Pulmonary artery endothelial cell (primary cell): ENCODE measurements at regions not wholly inside any gene's neighbourhood (a gene's known extent, or its start where the extent isn't known, plus 50 kb on each side); places are given as distances from the start of the nearest gene placed in this dataset.
"Not testable (repeated sequence)": the region's sequence is repeated elsewhere in the genome, so short reads cannot be mapped to it uniquely, and the experiment has no call there.

Experiments
- DNase-seq: peaks from one replicate; pipeline ENCODE4 v3.0.0-alpha.2; 2011; ENCODE audit warnings: low read depth, low spot score

DNA sequence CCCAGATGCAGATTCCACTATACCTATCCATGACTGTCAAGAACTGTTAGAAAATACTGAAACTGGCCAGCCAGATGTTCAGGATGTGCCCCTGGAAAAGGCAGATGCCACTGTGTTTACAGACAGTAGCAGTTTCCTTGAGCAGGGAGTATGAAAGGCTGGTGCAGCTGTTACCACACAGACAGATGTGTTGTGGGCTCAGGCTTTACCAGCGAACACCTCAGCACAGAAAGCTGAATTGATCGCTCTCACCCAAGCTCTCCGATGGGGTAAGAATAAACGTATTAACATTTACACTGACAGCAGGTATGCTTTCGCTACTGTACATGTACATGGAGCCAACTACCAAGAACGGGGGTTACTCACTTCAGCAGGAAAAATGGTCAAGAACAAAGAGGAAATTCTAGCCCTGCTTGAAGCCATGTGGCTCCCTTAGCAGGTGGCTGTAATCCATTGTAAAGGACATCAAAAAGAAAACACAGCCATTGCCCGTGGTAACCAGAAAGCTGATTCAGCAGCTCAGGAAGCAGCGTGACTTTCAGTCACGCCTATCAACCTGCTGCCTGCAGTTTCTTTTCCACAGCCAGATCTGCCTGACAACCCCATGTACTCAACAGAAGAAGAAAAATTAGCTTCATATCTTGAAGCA is 459.7 kb upstream of the HTR1E start:
- DNase-seq: no peak

DNA sequence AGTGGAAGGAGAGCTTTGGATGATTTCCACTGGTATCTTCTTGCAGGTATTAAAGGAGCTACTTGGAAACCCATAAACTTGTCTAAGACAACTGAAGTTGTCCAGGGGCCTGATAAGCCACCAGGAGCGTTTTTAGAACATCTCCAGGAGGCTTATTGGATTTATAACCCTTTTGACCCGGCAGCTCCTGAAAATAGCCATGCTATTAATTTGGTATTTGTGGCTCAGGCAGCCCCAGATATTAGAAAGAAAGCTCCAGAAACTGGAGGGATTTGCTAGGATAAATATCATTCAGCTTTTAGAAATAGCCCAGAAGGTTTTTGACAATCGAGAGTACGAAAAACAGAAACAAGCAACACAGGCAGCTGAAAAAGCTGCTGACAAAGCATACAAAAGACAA is 461.0 kb upstream of the HTR1E start:
- DNase-seq: no peak

DNA sequence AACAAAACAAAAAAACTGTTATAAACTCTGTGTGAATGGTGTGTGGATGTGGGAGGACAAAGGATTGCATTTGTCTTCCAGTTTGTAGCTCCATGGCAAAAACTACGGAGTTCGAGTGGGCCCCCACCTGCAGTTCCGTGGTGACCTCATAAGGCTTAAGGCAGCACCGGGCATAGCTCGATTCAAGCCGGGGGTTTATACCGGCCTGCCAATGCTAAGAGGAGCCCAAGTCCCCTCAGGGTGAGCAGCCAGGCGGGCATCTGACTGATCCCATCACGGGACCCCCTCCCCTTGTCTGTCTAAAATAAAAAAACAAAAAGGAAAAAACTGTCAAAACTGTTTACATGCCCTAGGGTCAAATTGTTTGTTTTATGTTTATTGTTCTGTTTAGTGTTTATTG is 463.2 kb upstream of the HTR1E start:
- DNase-seq: no peak

DNA sequence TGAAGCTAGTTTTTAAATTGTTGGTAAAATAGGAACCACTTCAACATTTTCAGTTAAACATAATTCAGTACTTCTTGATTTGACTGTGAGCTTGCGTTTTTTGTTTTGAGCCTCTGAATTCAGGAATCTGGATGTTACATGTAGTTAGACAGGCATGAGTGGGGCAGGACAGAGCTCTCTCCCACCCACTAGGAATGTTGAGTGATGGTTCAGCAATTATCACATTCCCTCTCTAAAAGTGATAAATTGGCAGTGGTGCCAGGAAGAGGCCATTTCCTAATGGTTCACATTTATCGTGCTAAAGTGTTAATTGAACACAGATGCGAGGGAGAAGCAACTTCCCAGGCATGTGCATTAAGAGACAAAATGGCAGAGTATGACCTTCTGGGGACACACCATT is 465.5 kb upstream of the HTR1E start:
- DNase-seq: no peak

DNA sequence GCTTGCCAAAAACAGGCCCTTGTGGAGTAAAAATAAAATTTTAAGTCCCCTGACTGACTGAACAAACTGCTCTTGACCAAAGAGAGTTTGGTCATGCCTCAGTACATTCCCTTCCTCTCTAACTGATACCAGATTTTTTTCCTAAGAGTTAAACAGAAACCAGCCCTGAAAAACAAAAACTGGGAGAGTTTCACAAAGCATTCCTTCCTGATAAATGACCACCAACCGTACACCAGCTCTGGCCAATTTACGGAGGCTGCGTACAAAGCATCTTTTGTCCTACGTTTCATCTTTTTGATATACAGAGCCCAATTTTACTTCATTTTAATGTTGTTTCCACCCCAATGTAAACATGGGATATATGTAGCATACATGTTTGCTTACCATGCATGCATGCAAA is 477.4 kb upstream of the HTR1E start:
- DNase-seq: no peak

DNA sequence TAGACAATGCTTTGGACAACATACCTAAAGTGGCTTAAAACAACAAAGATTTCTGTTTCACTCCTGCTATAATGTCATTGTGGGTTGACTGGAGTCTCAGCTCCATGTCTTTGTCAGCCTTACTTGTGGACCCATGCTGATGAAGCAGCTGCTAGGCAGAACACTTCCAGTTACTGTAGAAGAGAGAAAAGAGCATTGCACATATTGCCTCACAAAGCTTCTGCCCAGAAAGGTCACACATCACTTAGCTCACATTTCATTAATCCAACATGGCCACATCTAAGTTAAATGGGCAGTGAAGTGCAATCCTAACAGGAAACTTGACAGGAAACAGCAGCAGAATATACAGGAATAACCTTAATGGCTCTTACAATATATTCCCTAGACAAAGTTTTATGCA is 480.5 kb upstream of the HTR1E start:
- DNase-seq: no peak

DNA sequence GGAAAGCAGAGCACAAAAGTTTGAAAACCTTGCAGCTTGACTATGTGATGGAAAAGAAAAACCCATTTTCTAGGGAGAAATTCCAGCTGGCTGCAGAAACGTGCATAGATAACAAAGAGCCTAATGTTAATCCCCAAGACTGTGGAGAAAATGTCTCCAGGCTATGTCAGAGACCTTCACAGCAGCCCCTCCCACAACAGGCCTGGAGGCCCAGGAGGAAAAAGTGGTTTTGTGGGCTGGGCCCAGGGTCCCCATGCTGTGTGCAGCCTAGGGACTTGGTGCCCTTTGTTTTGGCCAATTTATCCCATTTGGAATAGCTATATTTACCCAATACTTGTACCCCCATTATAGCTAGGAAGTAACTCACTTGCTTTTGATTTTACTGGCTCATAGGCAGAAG is 484.1 kb upstream of the HTR1E start:
- DNase-seq: no peak

DNA sequence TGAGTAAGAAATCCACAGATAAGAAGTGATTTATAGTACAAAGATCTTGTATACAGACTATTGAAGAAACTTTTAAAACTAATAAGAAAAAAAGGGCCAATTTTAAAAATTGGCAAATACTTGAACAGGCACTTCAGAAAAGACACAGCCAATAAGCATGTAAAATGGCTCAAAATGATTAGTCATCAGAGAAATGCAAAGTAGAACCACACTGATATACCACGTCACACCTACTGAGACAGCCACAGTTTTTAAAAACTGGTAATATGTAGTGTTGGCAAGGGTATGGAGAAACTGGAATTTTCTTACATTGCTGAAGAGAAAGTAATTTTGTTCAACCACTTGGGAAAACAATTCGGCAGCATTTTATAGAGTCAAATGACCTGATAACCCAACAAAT is 488.9 kb upstream of the HTR1E start:
- no peak for DNase-seq

DNA sequence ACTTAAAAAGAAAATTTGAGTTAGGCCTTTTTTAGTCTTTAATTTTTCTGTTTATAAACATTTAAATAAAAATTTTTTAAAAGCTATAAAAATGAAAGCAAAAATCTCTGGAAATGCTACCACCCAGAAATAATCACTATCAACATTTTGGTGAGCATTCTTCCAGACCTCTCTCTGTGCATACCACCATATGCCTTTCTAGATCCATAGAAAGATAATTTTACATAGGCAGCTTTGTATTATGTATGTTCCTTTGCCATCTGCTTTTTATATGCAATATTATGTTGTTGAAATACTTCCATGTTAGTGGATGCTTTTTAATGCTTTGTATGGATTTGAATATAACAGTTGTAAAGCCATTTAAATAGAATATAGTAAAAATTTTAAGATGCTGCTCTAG is 496.7 kb upstream of the HTR1E start:
- no peak for DNase-seq

DNA sequence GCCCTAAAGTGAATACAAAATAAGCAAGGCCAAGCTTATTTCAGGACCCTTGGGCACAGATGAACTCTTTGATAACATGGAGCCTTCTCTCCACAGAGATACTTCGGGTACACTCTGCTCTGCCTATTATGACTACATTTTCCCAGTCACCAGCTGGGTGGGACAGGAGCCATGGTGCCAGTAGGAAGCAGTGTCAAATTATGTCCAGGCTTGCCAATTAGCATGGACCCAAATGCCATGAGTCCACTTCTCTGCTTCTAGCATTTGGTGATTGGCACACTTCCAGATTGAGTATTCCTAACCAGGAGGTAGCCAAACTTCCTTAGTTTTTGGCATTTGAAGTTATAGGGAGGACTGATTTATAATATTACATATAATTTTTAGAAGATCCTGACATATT is 513.8 kb upstream of the HTR1E start:
- DNase-seq: no peak

DNA sequence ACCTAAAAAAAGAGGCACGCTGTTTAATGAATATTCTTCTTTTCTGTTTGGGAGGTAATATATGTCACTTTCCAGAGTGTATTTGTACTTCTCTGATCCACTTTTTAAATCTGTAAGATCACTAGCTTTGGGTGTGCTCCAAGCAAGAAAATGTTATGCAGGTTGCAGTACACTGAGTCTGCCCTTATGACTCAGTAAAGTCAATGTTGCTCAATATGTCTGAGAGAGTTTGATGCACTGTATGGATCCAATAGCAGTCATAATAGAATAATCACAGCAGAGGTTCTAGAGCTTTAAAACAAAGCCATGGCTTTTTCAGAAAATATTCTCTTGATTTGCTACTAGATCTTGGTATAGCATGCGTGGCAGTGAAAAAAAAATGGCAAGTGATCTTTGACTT is 525.3 kb upstream of the HTR1E start:
- DNase-seq: no peak

DNA sequence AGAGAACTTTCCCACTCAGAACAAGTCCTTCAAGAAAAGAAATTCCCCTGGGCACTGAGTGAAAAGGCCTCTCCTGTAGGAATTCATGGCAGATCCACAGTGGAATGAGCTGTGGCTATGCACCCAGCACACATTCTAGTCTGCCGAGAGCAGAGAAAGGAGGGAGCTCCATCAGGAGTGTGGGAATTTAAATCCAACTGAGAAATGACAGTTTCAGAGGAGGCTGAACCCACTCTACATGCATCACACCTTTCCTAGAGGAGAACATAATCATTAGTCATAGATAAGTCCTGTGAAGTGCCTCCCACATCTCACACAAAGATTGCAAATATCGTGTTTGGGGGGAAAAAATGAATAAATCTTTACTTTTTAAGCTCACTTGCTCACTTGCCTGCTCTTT is 530.2 kb upstream of the HTR1E start:
- no peak for DNase-seq

DNA sequence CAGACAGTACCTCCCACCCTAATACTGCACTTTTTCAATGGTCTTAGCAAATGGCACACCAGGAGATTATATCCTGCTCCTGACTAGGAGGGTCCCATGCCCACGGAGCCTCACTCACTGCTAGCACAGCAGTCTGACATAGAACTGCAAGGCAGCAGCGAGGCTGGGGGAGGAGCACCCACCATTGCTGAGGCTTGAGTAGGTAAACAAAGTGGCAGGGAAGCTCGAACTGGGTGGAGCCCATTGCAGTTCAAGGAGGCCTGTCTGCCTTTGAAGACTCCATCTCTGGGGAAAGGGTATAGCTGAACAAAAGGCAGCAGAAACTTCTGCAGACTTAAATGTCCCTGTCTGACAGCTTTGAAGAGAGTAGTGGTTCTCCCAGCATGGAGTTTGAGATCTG is 544.5 kb upstream of the HTR1E start:
- not testable (repeated sequence) for DNase-seq

DNA sequence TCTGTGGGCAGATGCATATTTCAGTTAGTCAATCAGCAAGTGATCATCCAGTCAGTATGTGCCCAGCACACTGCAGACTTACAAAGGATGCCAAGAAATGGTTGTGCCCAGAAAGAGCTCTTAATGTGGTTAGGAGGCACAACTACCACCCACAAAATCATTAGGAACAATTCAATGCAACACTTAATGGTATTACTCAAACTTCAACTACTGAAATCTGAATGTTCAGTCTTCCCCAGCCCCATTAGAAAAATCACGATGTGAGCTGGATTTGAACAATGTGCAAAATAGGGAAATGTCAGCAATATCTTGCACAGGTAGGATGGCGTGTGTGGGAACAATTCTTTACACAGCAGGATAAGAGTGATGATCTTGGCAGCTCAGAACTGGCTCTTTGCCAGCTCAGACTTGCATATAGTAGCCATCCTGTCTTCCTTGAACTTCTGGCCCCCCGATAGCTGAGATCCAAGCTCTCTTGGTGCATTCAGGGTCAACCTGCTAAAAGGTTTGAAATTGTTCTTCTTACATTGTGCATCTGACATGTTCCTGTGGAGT is 556.7 kb upstream of the HTR1E start:
- DNase-seq: no peak

DNA sequence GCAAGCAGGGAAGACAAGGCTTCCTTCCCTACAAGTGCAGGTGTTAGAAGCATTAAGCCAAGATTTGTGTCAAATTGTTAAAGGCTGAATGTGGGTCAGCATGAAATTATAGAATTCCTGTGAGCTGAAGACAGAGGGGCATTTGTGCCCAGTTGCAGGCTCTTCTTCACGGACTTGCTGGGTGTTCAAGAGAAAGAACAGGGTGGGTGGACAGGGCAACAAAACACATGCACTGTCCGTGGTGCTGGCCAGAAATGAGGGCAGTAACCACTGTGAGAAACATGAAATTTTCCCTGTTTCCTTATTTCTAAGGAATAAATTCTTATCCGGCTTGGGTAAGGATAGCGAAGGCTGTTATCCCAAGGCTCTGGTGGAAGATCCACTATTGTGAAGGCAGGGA is 579.5 kb upstream of the HTR1E start:
- no peak for DNase-seq

DNA sequence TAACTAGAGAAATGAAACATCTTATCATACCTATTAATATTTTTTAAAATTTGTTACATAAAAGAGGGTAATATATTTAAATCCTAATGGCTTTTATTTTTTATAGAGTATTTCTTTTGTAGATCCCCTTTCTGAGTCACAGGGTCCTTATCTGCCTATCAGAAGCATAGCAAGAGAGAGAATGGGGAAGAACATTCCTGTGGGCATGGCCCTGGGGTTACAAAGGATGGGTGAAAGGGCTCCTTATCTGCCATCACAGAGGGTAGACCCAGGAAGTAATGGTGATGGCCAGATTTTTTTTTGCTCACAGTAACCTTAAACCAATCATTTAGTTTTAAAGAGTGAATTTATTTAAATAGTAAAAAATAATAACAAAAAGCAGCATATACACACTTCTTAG is 582.1 kb upstream of the HTR1E start:
- no peak for DNase-seq

DNA sequence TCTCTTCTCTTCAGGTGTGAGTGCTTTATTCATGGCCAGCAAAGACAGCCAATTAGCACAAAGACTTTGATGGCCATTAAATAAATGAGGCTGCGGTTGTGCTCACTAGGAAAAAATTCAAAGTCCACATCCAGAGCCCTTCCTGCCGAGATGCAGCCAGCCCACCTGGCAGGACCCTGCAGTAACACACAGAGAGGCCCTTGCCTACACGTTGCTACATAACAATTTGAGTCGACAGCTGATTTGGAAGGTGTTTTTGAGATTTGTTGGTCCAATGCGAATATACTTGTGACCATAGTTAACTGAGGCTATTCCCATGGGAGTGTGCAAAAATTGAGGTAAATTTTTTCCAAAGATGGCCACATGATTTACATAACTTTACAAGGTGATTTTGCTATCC is 605.4 kb upstream of the HTR1E start:
- DNase-seq: no peak

DNA sequence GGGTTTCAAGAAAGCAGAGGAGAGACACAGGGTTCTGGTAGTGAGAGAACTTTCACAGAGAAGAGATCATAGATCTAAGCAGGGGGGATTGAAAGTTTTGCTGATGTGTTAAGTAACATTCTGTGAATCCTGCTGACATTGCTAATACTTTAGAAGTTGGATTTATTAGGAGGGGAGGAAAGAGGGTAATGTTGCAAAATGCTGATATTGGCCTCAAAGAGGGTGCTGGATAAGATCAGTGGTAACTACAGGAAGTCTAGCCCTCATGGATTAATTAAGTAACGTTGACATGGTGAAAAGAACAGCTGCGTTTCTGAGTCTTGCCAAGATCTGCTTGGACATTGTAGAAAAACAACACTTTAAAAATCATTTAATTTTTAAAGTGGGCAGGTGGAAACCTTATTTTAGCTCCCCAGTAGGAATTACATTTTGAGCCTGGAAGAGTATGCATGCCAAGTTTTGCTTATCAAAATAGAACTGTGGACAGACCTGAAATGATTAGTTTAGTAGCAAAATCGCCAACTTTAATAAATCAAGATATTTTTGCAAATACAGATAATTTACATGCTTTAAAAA is 606.0 kb upstream of the HTR1E start:
- DNase-seq: no peak

DNA sequence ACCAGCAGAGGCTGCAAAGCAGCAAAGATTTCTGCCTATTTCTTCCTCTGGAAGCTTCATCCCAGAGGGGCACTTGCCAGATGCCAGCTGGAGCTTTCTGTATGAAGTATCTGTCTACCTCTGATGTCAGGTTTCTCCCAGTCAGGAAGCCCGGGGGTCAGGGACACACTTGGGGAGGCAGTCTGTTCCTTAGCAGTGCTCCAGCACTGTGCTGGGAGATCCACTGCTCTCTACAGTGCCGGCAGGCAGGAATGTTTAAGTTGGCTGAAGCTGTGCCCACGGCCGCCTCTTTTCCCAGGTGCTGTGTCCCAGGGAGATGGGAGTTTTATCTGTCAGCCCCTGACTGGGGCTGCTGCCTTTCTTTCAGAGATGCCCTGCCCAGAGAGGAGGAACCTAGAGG is 631.1 kb upstream of the HTR1E start:
- no peak for DNase-seq

DNA sequence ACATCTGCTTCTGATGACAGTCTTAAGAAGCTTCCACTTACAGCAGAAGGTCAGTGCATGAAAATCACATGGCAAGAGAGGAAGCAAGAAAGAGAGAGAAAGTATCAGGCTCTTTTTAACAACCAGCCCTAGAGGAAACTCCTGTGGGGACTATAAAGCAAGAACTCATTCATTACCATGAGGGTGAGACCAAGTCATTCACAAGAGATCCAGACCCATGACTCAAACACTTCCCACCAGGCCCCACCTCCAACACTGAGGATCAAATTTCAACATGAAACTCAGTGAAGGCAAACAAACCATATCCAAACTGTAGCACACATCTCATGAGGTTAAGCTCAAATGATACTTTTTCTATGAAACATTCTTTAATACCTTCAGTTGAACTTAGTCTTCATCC is 643.2 kb upstream of the SYNCRIP start:
- no peak for DNase-seq

DNA sequence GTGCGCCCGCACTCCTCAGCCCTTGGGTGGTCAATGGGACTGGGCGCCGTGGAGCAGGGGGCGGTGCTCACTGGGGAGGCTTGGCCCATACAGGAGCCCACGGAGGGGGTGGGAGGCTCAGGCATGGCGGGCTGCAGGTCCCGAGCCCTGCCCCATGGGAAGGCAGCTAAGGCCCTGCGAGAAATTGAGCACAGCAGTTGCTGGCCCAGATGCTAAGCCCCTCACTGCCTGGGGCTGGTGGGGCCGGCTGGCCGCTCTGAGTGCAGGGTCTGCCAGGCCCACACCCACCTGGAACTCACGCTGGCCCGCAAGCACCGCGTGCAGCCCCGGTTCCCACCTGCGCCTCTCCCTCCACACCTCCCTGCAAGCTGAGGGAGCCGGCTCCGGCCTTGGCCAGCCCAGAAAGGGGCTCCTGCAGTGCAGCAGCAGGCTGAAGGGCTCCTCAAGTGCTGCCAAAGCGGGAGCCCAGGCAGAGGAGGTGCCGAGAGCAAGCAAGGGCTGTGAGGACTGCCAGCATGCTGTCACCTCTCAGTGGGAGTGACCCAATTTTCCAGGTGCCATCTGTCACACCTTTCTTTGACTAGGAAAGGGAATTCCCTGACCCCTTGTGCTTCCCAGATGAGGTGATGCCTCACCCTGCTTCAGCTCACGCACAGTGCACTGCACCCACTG is 642.3 kb upstream of the SYNCRIP start:
- DNase-seq: not testable (repeated sequence)

DNA sequence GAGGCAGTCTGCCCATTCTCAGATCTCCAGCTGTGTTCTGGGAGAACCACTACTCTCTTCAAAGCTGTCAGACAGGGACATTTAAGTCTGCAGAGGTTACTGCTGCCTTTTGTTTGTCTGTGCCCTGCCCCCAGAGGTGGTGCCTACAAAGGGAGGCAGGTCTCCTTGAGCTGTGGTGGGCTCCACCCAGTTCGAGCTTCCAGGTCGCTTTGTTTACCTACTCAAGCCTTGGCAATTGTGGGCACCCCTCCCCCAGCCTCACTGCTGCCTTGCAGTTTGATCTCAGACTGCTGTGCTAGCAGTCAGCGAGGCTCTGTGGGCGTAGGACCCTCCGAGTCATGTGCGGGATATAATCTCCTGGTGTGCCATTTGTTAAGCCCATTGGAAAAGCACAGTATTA is 640.9 kb upstream of the SYNCRIP start:
- DNase-seq: not testable (repeated sequence)

DNA sequence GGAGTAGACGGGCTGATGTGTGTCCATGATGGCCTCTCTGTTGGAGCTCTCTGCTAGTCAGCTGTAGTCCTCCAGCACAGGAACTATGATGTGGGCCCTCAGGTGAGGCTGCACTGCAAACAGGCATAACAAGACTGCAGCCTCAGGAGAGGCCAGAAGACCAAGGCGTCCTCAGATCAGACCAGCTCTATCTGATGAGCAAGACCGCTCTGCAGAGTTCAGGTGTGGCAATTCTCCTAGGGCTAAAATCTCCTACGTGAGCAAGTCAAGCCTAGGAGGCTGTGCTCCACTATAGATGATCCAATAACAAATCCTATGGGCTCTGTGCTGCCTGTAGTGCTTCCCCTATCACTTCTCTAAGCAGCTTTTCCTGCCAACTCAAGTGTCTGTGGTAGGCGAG is 633.4 kb upstream of the SYNCRIP start:
- DNase-seq: no peak
